IMR-90 (cell line): ENCODE measurements at regions not wholly inside any gene's neighbourhood (a gene's known extent, or its start where the extent isn't known, plus 50 kb on each side); places are given as distances from the start of the nearest gene placed in this dataset.

Experiments
- ATAC-seq: fragments of 200-7000 bp; cut with Tn5 transposase; 2 replicates; pipeline ENCODE4 v1.9.1; 2020; ENCODE audit warnings: low read depth, mild to moderate bottlenecking, moderate library complexity
- BruUV-seq: library from RNA; stranded (reverse); fragments of 400-500 nt; replicated peaks from 2 replicates; lab custom pipeline; 2021; lab: Mats Ljungman, UMichigan
- CTCF ChIA-PET: fragments of 300-600 bp; formaldehyde crosslinking; extraction: SDS; loops from one replicate; lab custom pipeline; 2021; ENCODE audit warnings: antibody characterized with exemption; lab: Yijun Ruan, JAX
- POLR2A ChIA-PET: fragments of 300-600 bp; sonication (Branson Sonifier 250); formaldehyde crosslinking; loops from one replicate; lab custom pipeline; 2022; ENCODE audit warnings: antibody characterized with exemption; ENCODE audit not compliant: unreplicated experiment; lab: Charles Lee
- DNase-seq: peaks from one replicate; pipeline ENCODE4 v3.0.0; 2013
- H2AFZ ChIP-seq: replicated peaks from 2 replicates; pipeline ENCODE3; 2013; ENCODE audit warnings: low read length, mild to moderate bottlenecking; ENCODE audit not compliant: poor library complexity
- H2AK5ac ChIP-seq: 2 replicates; pipeline ENCODE4 v1.6.1; 2013; ENCODE audit warnings: low read depth, low read length, inconsistent platforms
- H2AK9ac ChIP-seq: replicated peaks from 2 replicates; pipeline ENCODE3; 2013; ENCODE audit warnings: mild to moderate bottlenecking, low read depth, low read length, moderate library complexity; ENCODE audit not compliant: poor library complexity
- H2BK120ac ChIP-seq: 2 replicates; pipeline ENCODE4 v1.6.1; 2013; ENCODE audit warnings: low read depth, low read length, inconsistent platforms
- H2BK15ac ChIP-seq: 3 replicates; pipeline ENCODE4 v1.6.1; 2013; ENCODE audit warnings: low read depth, low read length, inconsistent platforms
- H2BK20ac ChIP-seq: 2 replicates; pipeline ENCODE4 v1.6.1; 2013; ENCODE audit warnings: low read depth, mild to moderate bottlenecking, inconsistent platforms, low read length, moderate library complexity
- H2BK5ac ChIP-seq: 2 replicates; pipeline ENCODE4 v1.6.1; 2013; ENCODE audit warnings: mild to moderate bottlenecking, low read depth, low read length, inconsistent platforms; ENCODE audit not compliant: poor library complexity, severe bottlenecking
- H3K14ac ChIP-seq: replicated peaks from 2 replicates; pipeline ENCODE4 v1.6.1; 2013; ENCODE audit warnings: low read depth, low read length, inconsistent platforms
- H3K18ac ChIP-seq: 2 replicates; pipeline ENCODE4 v1.6.1; 2013; ENCODE audit warnings: low read depth, low read length, control low read depth
- H3K23ac ChIP-seq: 2 replicates; pipeline ENCODE4 v1.6.1; 2013; ENCODE audit warnings: low read depth, low read length, inconsistent platforms
- H3K27ac ChIP-seq: 2 replicates; pipeline ENCODE4 v1.5.1; 2013; ENCODE audit warnings: mild to moderate bottlenecking, control low read depth, low read length; ENCODE audit not compliant: insufficient read depth
- H3K27me3 ChIP-seq: 2 replicates; pipeline ENCODE4 v1.6.1; 2013; ENCODE audit warnings: low read length; ENCODE audit not compliant: control insufficient read depth, insufficient read depth
- H3K36me3 ChIP-seq: 2 replicates; pipeline ENCODE4 v1.6.1; 2013; ENCODE audit warnings: low read length, mixed read lengths; ENCODE audit not compliant: control insufficient read depth, insufficient read depth
- H3K4ac ChIP-seq: 2 replicates; pipeline ENCODE4 v1.6.1; 2013; ENCODE audit warnings: low read depth, low read length, inconsistent platforms
- H3K4me1 ChIP-seq: 2 replicates; pipeline ENCODE4 v1.6.1; 2013; ENCODE audit warnings: low read length, mixed read lengths; ENCODE audit not compliant: control insufficient read depth, insufficient read depth
- H3K4me2 ChIP-seq: 2 replicates; pipeline ENCODE4 v1.6.1; 2013; ENCODE audit warnings: low read depth, mild to moderate bottlenecking, control low read depth, low read length, moderate library complexity
- H3K4me3 ChIP-seq: 2 replicates; pipeline ENCODE4 v1.5.1; 2013; ENCODE audit warnings: low read depth, mild to moderate bottlenecking, control low read depth, low read length, moderate library complexity; ENCODE audit not compliant: insufficient read depth
- H3K56ac ChIP-seq: 2 replicates; pipeline ENCODE4 v1.6.1; 2013; ENCODE audit warnings: low read length, inconsistent platforms; ENCODE audit not compliant: insufficient read depth; ENCODE audit errors: extremely low read depth
- H3K79me1 ChIP-seq, 2 experiments: 2 replicates each; pipeline ENCODE4 v1.6.1; 2013; ENCODE audit warnings: low read length in 2 of 2, inconsistent platforms in 1 of 2, low read depth in 1 of 2
- H3K9ac ChIP-seq: 2 replicates; pipeline ENCODE4 v1.6.1; 2013; ENCODE audit warnings: low read depth, low read length, control low read depth
- H3K9me1 ChIP-seq: 2 replicates; pipeline ENCODE4 v1.6.1; 2013; ENCODE audit warnings: low read length, inconsistent platforms; ENCODE audit not compliant: insufficient read depth
- H3K9me3 ChIP-seq: 2 replicates; pipeline ENCODE4 v1.6.1; 2013; ENCODE audit warnings: low read length; ENCODE audit not compliant: control insufficient read depth, insufficient read depth
- H4K20me1 ChIP-seq: 2 replicates; pipeline ENCODE4 v1.6.1; 2013; ENCODE audit warnings: low read length, inconsistent platforms; ENCODE audit not compliant: insufficient read depth
- H4K5ac ChIP-seq: 2 replicates; pipeline ENCODE4 v1.6.1; 2013; ENCODE audit warnings: mild to moderate bottlenecking, low read depth, low read length, control low read depth
- H4K8ac ChIP-seq, 2 experiments: 2 replicates each; pipeline ENCODE4 v1.6.1; 2013; ENCODE audit warnings: low read depth in 2 of 2, low read length in 2 of 2, control low read depth in 1 of 2, inconsistent platforms in 1 of 2
- H4K91ac ChIP-seq: 2 replicates; pipeline ENCODE4 v1.6.1; 2013; ENCODE audit warnings: low read depth, low read length, inconsistent platforms; ENCODE audit not compliant: insufficient read depth
- BHLHE40 ChIP-seq: fragments of 150-350 bp; IDR thresholded peaks from 2 replicates; pipeline ENCODE4 v1.6.1; 2016; ENCODE audit warnings: mild to moderate bottlenecking, low read depth, low read length
- CEBPB ChIP-seq: IDR thresholded peaks from 2 replicates; pipeline ENCODE4 v1.6.1; 2012; ENCODE audit warnings: low read depth, low read length, improper control_type of control experiment
- MXI1 ChIP-seq: IDR thresholded peaks from 2 replicates; pipeline ENCODE4 v1.6.1; 2012; ENCODE audit warnings: low read depth, mild to moderate bottlenecking, low read length, moderate library complexity, borderline replicate concordance
- NFE2L2 ChIP-seq: fragments of 150-350 bp; IDR thresholded peaks from 2 replicates; pipeline ENCODE4 v1.6.1; 2016; ENCODE audit warnings: low read depth, mild to moderate bottlenecking, low read length
- RAD21 ChIP-seq: IDR thresholded peaks from 2 replicates; pipeline ENCODE4 v1.6.1; 2012; ENCODE audit warnings: low read length, improper control_type of control experiment
- RCOR1 ChIP-seq: IDR thresholded peaks from 2 replicates; pipeline ENCODE4 v1.6.1; 2012; ENCODE audit warnings: mild to moderate bottlenecking, low read length, improper control_type of control experiment; ENCODE audit not compliant: insufficient replicate concordance
- SMC3 ChIP-seq: fragments of 150-350 bp; IDR thresholded peaks from 2 replicates; pipeline ENCODE4 v1.6.1; 2016; ENCODE audit warnings: low read depth, mild to moderate bottlenecking, antibody characterized with exemption, low read length, moderate library complexity
- WGBS, 2 experiments: methylation state at CpG; one replicate each; pipeline versions ENCODE4 v1.1.5 to v1.1.7; 2013; ENCODE audit warnings: missing lambda C conversion rate in 2 of 2; ENCODE audit not compliant: insufficient read length in 1 of 2; ENCODE audit errors: extremely low coverage in 2 of 2; 5-methylcytosine and 5-hydroxymethylcytosine counted together
- dilution Hi-C: fragments of 300-500 bp; cut with HindIII; formaldehyde crosslinking; loops from one replicate; pipeline ENCODE4 v1.14.3; 2018; ENCODE audit warnings: low sequenced_read_pairs; ENCODE audit not compliant: unreplicated experiment
- in situ Hi-C: fragments of 300-500 bp; cut with MboI; formaldehyde crosslinking; loops from 3 replicates; pipeline ENCODE4 v1.14.3; 2019; ENCODE audit warnings: low sequenced_read_pairs, inconsistent platforms, mixed read lengths
- intact Hi-C: fragments of 100-400 bp; cut with micrococcal nuclease; formaldehyde crosslinking; loops from 2 replicates; pipeline ENCODE4 v1.10.0; 2022
- TF ChIP-seq, protein P1 (sequence below): fragments of 150-350 bp; IDR thresholded peaks from 2 replicates; pipeline ENCODE4 v1.6.1; 2017; ENCODE audit warnings: mild to moderate bottlenecking, antibody characterized with exemption, low read length, low read depth

DNA sequence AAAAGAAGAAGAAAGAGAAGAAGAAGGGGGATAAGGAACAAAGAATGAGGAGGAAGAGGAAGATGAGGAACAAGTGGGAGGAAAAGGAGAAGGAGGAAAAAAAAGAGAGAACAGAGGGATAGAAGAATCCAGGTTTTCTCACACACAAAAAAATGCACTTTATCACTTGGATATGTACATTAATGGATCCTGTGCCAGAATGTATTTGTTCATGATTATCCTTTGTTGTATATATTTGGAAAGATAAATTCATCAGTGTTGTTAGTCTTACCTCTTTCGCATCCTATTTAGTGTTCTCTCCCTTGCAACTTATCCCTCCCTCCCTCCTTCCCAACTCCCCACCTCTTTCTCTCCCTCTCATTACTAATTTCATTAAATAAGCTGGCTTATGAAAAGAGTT lies 298.8 kb downstream of the SLCO4C1 start:
- Histone ChIP-seq H3K23ac (no peak overlapping the region), H3K79me1 (no peaks in the 10 kb centered on the region), H2BK5ac (no peak overlapping the region), H3K9ac (no peak overlapping the region), H3K9me3 (peaks cover 3% of the 10 kb centered on the region; the same call in 1 of the 2 replicates), H3K4me3 (no peak overlapping the region), H3K9me1 (no peaks in the 10 kb centered on the region), H3K4me2 (no peak overlapping the region), H2AFZ (no peak overlapping the region), H4K8ac (no peak overlapping the region), H3K14ac (no peak overlapping the region), H3K27me3 (no peaks in the 10 kb centered on the region), H3K4me1 (no peaks in the 10 kb centered on the region), H3K56ac (no peak overlapping the region), H2BK20ac (no peak overlapping the region), H2AK5ac (no peak overlapping the region), H3K18ac (no peak overlapping the region), H3K36me3 (no peaks in the 10 kb centered on the region), H3K27ac (no peak overlapping the region), H3K4ac (no peak overlapping the region), H4K91ac (no peak overlapping the region), H4K5ac (no peak overlapping the region), H2BK15ac (no peak overlapping the region), H2AK9ac (no peak overlapping the region), H4K20me1 (no peaks in the 10 kb centered on the region), H2BK120ac (no peak overlapping the region)
- TF ChIP-seq CEBPB (no peak), RCOR1 (no peak), RAD21 (no peak), NFE2L2 (no peak), BHLHE40 (no peak), MXI1 (no peak), SMC3 (no peak)
- TF ChIP-seq, protein P1, sequence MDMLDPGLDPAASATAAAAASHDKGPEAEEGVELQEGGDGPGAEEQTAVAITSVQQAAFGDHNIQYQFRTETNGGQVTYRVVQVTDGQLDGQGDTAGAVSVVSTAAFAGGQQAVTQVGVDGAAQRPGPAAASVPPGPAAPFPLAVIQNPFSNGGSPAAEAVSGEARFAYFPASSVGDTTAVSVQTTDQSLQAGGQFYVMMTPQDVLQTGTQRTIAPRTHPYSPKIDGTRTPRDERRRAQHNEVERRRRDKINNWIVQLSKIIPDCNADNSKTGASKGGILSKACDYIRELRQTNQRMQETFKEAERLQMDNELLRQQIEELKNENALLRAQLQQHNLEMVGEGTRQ, result no peak
- no TSS peak for BruUV-seq
- ChIA-PET CTCF (no interaction called here), POLR2A (no interaction called here)
- no peak for DNase-seq
- ATAC-seq, result no peak
- no CpG with 5 or more reads among the region's 1 CpG for WGBS, 2 experiments
- dilution Hi-C loops, result no loop called here
- in situ Hi-C loops, result no loop called here
- intact Hi-C loops, result no loop called here
